Heart right ventricle (tissue), 16 donors: ENCODE measurements at regions not wholly inside any gene's neighbourhood (a gene's known extent, or its start where the extent isn't known, plus 50 kb on each side); places are given as distances from the start of the nearest gene placed in this dataset.
"Not testable (repeated sequence)": the region's sequence is repeated elsewhere in the genome, so short reads cannot be mapped to it uniquely, and the experiment has no call there.

ENCODE experiments used
- ATAC-seq, 8 donors: fragments of 200-7000 bp; cut with Tn5 transposase; one replicate each; pipeline ENCODE4 v1.9.1; 2020; ENCODE audit warnings: mild to moderate bottlenecking in 8 of 8, moderate library complexity in 8 of 8, moderate number of reproducible peaks in 1 of 8
- DNase-seq, 2 donors: peaks; one replicate each; pipeline ENCODE4 v3.0.0-alpha.2; 2020
- H3K27ac ChIP-seq, 10 donors: fragments of 200-600 bp; sonication (generic) in 2 of 10; one replicate each; pipeline versions ENCODE4 v1.5.0 to v1.8.0; 2020 to 2022; ENCODE audit warnings: mild to moderate bottlenecking in 3 of 10
- H3K27me3 ChIP-seq, 7 donors: fragments of 200-600 bp; one replicate each; pipeline ENCODE4 v1.8.0; 2021 to 2022; ENCODE audit warnings: mild to moderate bottlenecking in 2 of 7
- H3K36me3 ChIP-seq, 9 donors: fragments of 200-600 bp; sonication (generic) in 1 of 9; one replicate each; pipeline versions ENCODE4 v1.5.0 to v1.8.0; 2020 to 2022; ENCODE audit warnings: mild to moderate bottlenecking in 2 of 9
- H3K4me1 ChIP-seq, 9 donors: fragments of 200-600 bp; sonication (generic) in 1 of 9; one replicate each; pipeline versions ENCODE4 v1.5.0 to v1.8.0; 2020 to 2022; ENCODE audit warnings: mild to moderate bottlenecking in 4 of 9
- H3K4me3 ChIP-seq, 10 donors: fragments of 200-600 bp; sonication (generic) in 2 of 10; one replicate each; pipeline versions ENCODE4 v1.5.0 to v1.8.0; 2020 to 2022; ENCODE audit warnings: mild to moderate bottlenecking in 7 of 10, moderate library complexity in 2 of 10
- H3K9me3 ChIP-seq, 11 donors: fragments of 200-600 bp in 10 of 11; sonication (generic) in 2 of 11; one replicate each; pipeline versions ENCODE4 v1.5.0 to v1.8.0; 2013 to 2022; ENCODE audit warnings: mild to moderate bottlenecking in 2 of 11, control low read depth in 1 of 11, moderate library complexity in 1 of 11
- CTCF ChIP-seq, 9 donors: fragments of 200-600 bp; sonication (generic) in 2 of 9; IDR thresholded peaks; one replicate each; pipeline versions ENCODE4 v1.5.0 to v1.8.0; 2021 to 2022; ENCODE audit warnings: antibody characterized with exemption in 9 of 9, mild to moderate bottlenecking in 5 of 9, moderate library complexity in 1 of 9
- WGBS, 2 donors: extraction: QIAGEN DNeasy Blood & Tissue Kit; methylation state at CpG; one replicate each; pipeline ENCODE4 v1.1.7; 2013; ENCODE audit warnings: inconsistent platforms in 1 of 2; 5-methylcytosine and 5-hydroxymethylcytosine counted together
- intact Hi-C, 10 donors: fragments of 100-400 bp; cut with DNase I; formaldehyde crosslinking; loops; one replicate each; pipeline versions ENCODE4 v1.11.1 to v1.14.2; 2022
- donor health status: Arrhythmogenic right ventricular cardiomyopathy.
- donor health status: ischemic (EF 13 %, LVEDD 7.1; RV severe dilation, severe dysfunction).
- donor health status: healthy with polysubstance abuse.
- donor health status: DM: no; HTN: yes; CAD: no.
- donor health status: DM: no; HTN: no; CAD: no.
- donor health status: ischemic (EF 25% LVEDD 6.9; RV normal size, moderate dysfunction).
- donor health status: ischemic (EF 25% LVEDD 5.7; RV mildly dilated, moderate dysfunction).
- donor health status: healthy.
- donor health status: DM: yes; HTN: yes; CAD: no.
- donor health status: Ischemic cardiomyopathy.
- donor health status: ischemic (EF 35%, LVEDD 5.7; RV mildly dilated, moderate dysfunction).
- donor health status: nonischemic (EF 11% LVEDD 7.7; RV severe dilation, severe dysfunction).
- donor health status: DM: yes; HTN: yes; CAD: no.
- donor health status: PGD.
- donor health status: ischemic (EF 29% LVEDD 5.4; RV normal size, mild dysfunction).
- donor health status: nonischemic (EF 23%, LVEDD 6.1; RV moderate dilation, normal function).

GRCh38 chr1:177646757-177647730 lies 322.8 kb downstream of the SEC16B start:
- intact Hi-C loops, result loop anchor here in 1 of 10 donors (10.0 kb wide), 1 partner anchor 58 kb away; no protein-coding TSS in a partner anchor
- H3K27ac ChIP-seq, result no peak overlapping the region
- DNase-seq (no peak), ATAC-seq (no peak)
- WGBS, 2 donors, result 72 to 77% methylated on average over 4 of the region's 4 CpGs
- peaks cover 0 to 4% (median 0%) of the 10 kb centered on the region in 9 donors for H3K4me1 ChIP-seq
- no peaks in the 10 kb centered on the region for H3K9me3 ChIP-seq
- no peak for TF ChIP-seq CTCF (IDR thresholded peaks at IDR 0.05)
- no peak overlapping the region for H3K4me3 ChIP-seq
- no peaks in the 10 kb centered on the region for H3K27me3 ChIP-seq
- no peaks in the 10 kb centered on the region for H3K36me3 ChIP-seq

GRCh38 chr1:177645491-177646190 lies 324.2 kb downstream of the SEC16B start:
- Histone ChIP-seq H3K27ac (no peak overlapping the region), H3K4me1 (no peaks in the 10 kb centered on the region), H3K4me3 (no peak overlapping the region), H3K9me3 (no peaks in the 10 kb centered on the region), H3K36me3 (no peaks in the 10 kb centered on the region), H3K27me3 (no peaks in the 10 kb centered on the region)
- DNase-seq (no peak), ATAC-seq (no peak)
- intact Hi-C loops, result loop anchor here in 1 of 10 donors (10.0 kb wide), 1 partner anchor 59 kb away; no protein-coding TSS in a partner anchor
- 80% methylated on average over 6 of the region's 6 CpGs for WGBS, 2 donors
- TF ChIP-seq CTCF (IDR thresholded peaks at IDR 0.05), result no peak

GRCh38 chr1:177640687-177641086 lies 329.2 kb downstream of the SEC16B start:
- Histone ChIP-seq H3K27me3 (no peaks in the 10 kb centered on the region), H3K27ac (no peak overlapping the region), H3K4me1 (no peaks in the 10 kb centered on the region), H3K9me3 (no peaks in the 10 kb centered on the region), H3K4me3 (no peak overlapping the region), H3K36me3 (no peaks in the 10 kb centered on the region)
- intact Hi-C loops, result loop anchor here in 1 of 10 donors (10.0 kb wide), 1 partner anchor 64 kb away; no protein-coding TSS in a partner anchor
- no peak for TF ChIP-seq CTCF (IDR thresholded peaks at IDR 0.05)
- ATAC-seq (no peak), DNase-seq (no peak)

GRCh38 chr1:177634151-177634550 lies 335.7 kb downstream of the SEC16B start:
- not testable (repeated sequence) for DNase-seq

More at GRCh38 chr1:177634151-177634550, 335.7 kb downstream of the SEC16B start:
- H3K27ac ChIP-seq, H3K36me3 ChIP-seq, H3K27me3 ChIP-seq, H3K4me3 ChIP-seq, H3K9me3 ChIP-seq, intact Hi-C loops, ATAC-seq, H3K4me1 ChIP-seq: not testable (repeated sequence)
- WGBS, 2 donors, result 68 to 75% methylated on average over 10 to 12 of the region's 15 CpGs
